ENCODE measurements at regions not wholly inside any gene's neighbourhood (a gene's known extent, or its start where the extent isn't known, plus 50 kb on each side); places are given as distances from the start of the nearest gene placed in this dataset.

GRCh38 chr7:142612237-142612881 lies 136.9 kb upstream of the PRSS1 start:
- no peak for TF ChIP-seq POLR2AphosphoS5 (IDR thresholded peaks at IDR 0.05; ENCODE audit: low read depth)
- no peak for TF ChIP-seq CTCF (IDR thresholded peaks at IDR 0.05; ENCODE audit: insufficient read depth, low read length)
- TF ChIP-seq GABPA (IDR thresholded peaks at IDR 0.05; ENCODE audit: low read depth), result no peak
- no peak for TF ChIP-seq SPI1 (IDR thresholded peaks at IDR 0.05; ENCODE audit: borderline replicate concordance, low read depth)
- TF ChIP-seq REST (IDR thresholded peaks at IDR 0.05; ENCODE audit: insufficient replicate concordance, low read depth), result no peak
- H3K27ac ChIP-seq (replicated peaks), result no peak overlapping the region

GRCh38 chr7:142611566-142612236 lies 137.6 kb upstream of the PRSS1 start:
- H3K27me3 ChIP-seq (ENCODE audit: insufficient read depth, poor library complexity, severe bottlenecking), result no peaks in the 10 kb centered on the region
- no peak overlapping the region for H3K4me3 ChIP-seq (replicated peaks; ENCODE audit: insufficient read depth, low read length)
- no peak for DNase-seq (ENCODE audit: low read depth in 1 of 2, low spot score in 1 of 2)
- TF ChIP-seq POLR2AphosphoS5 (IDR thresholded peaks at IDR 0.05; ENCODE audit: low read depth) (no peak), GABPA (IDR thresholded peaks at IDR 0.05; ENCODE audit: low read depth) (no peak), CTCF (IDR thresholded peaks at IDR 0.05; ENCODE audit: insufficient read depth, low read length) (no peak), REST (IDR thresholded peaks at IDR 0.05; ENCODE audit: insufficient replicate concordance, low read depth) (no peak), SPI1 (IDR thresholded peaks at IDR 0.05; ENCODE audit: borderline replicate concordance, low read depth) (no peak)
- no peak overlapping the region for H3K27ac ChIP-seq (replicated peaks)

More at GRCh38 chr7:142612237-142612881, 136.9 kb upstream of the PRSS1 start:
- Histone ChIP-seq H3K4me3 (replicated peaks; ENCODE audit: insufficient read depth, low read length) (no peak overlapping the region), H3K27me3 (ENCODE audit: insufficient read depth, poor library complexity, severe bottlenecking) (no peaks in the 10 kb centered on the region)
- no peak for DNase-seq (ENCODE audit: low read depth in 1 of 2, low spot score in 1 of 2)

GRCh38 chr7:142608630-142609428 lies 140.4 kb upstream of the PRSS1 start:
- H3K27me3 ChIP-seq (ENCODE audit: insufficient read depth, poor library complexity, severe bottlenecking), result peaks cover 6% of the 10 kb centered on the region
- no peak for DNase-seq (ENCODE audit: low read depth in 1 of 2, low spot score in 1 of 2)
- no peak for TF ChIP-seq REST (IDR thresholded peaks at IDR 0.05; ENCODE audit: insufficient replicate concordance, low read depth)
- TF ChIP-seq SPI1 (IDR thresholded peaks at IDR 0.05; ENCODE audit: borderline replicate concordance, low read depth), result no peak
- TF ChIP-seq GABPA (IDR thresholded peaks at IDR 0.05; ENCODE audit: low read depth), result no peak
- no peak for TF ChIP-seq CTCF (IDR thresholded peaks at IDR 0.05; ENCODE audit: insufficient read depth, low read length)
- TF ChIP-seq POLR2AphosphoS5 (IDR thresholded peaks at IDR 0.05; ENCODE audit: low read depth), result no peak
- no peak overlapping the region for H3K27ac ChIP-seq (replicated peaks)
- no peak overlapping the region for H3K4me3 ChIP-seq (replicated peaks; ENCODE audit: insufficient read depth, low read length)
